GM19238 (cell line): ENCODE measurements at regions not wholly inside any gene's neighbourhood (a gene's known extent, or its start where the extent isn't known, plus 50 kb on each side); places are given as distances from the start of the nearest gene placed in this dataset.

Source experiments
- DNase-seq: peaks from one replicate; pipeline ENCODE4 v3.0.0; 2011; ENCODE audit warnings: low spot score; ENCODE audit not compliant: insufficient read length

- no peak for DNase-seq
These were observed 291.3 kb upstream of the PRDM1 start for GRCh38 chr6:105794870-105795269.

- no peak for DNase-seq
These were observed 291.9 kb upstream of the PRDM1 start for GRCh38 chr6:105794239-105794638.

GRCh38 chr6:105793130-105793529, 293.0 kb upstream of the PRDM1 start:
- DNase-seq, result no peak

- no peak for DNase-seq
These were observed 294.4 kb upstream of the PRDM1 start for GRCh38 chr6:105791583-105792318.

- DNase-seq, result no peak
These were observed 295.0 kb upstream of the PRDM1 start for GRCh38 chr6:105791179-105791578.

GRCh38 chr6:105790635-105791034, 295.5 kb upstream of the PRDM1 start:
- no peak for DNase-seq

- no peak for DNase-seq
These were observed 296.2 kb upstream of the PRDM1 start for GRCh38 chr6:105789935-105790334.

- DNase-seq, result no peak
These were observed 298.4 kb upstream of the PRDM1 start for GRCh38 chr6:105787747-105788146.

- peak; percentile 16 for DNase-seq
These were observed 299.1 kb upstream of the PRDM1 start for GRCh38 chr6:105786890-105787655.

GRCh38 chr6:105786449-105786848, 299.7 kb upstream of the PRDM1 start:
- no peak for DNase-seq

GRCh38 chr6:105785066-105785811, 300.9 kb upstream of the PRDM1 start:
- no peak for DNase-seq

- no peak for DNase-seq
These were observed 302.0 kb upstream of the PRDM1 start for GRCh38 chr6:105784179-105784578.

GRCh38 chr6:105783333-105783935, 302.7 kb upstream of the PRDM1 start:
- no peak for DNase-seq

- DNase-seq, result no peak
These were observed 304.2 kb upstream of the PRDM1 start for GRCh38 chr6:105781915-105782314.

GRCh38 chr6:105781248-105781647, 304.9 kb upstream of the PRDM1 start:
- no peak for DNase-seq

- DNase-seq, result no peak
These were observed 305.8 kb upstream of the PRDM1 start for GRCh38 chr6:105780146-105780860.

GRCh38 chr6:105779110-105779509, 307.0 kb upstream of the PRDM1 start:
- DNase-seq, result no peak

GRCh38 chr6:105775095-105775494, 311.0 kb upstream of the PRDM1 start:
- no peak for DNase-seq

- peak; percentile 12 for DNase-seq
These were observed 311.9 kb upstream of the PRDM1 start for GRCh38 chr6:105774247-105774646.

- DNase-seq, result no peak
These were observed 314.7 kb upstream of the PRDM1 start for GRCh38 chr6:105771313-105771970.

GRCh38 chr6:105769987-105770386, 316.1 kb upstream of the PRDM1 start:
- no peak for DNase-seq
